Stimulated activated naive B cell treated with anti-CD40 and anti-IgM and Interleukin-4, amounts not matched to agents 10 μg/mL and 1 μg/mL and 100 μg/mL, for 72 hours (primary cell): ENCODE measurements at regions not wholly inside any gene's neighbourhood (a gene's known extent, or its start where the extent isn't known, plus 50 kb on each side); places are given as distances from the start of the nearest gene placed in this dataset.

ENCODE experiments used
- ATAC-seq, 2 donors: fragments of 150-1000 bp; cut with Tn5 transposase; replicated peaks; 2 replicates each; pipeline ENCODE4 v1.10.0; 2021; ENCODE audit warnings: moderate library complexity in 1 of 2
- DNase-seq: peaks from one replicate; pipeline ENCODE4 v3.0.0; 2021
- H3K27ac Mint-ChIP-seq: one replicate; pipeline ENCODE4 v1.8.0; 2022; ENCODE audit warnings: mild to moderate bottlenecking, mixed read lengths
- H3K27me3 Mint-ChIP-seq, 2 donors: one replicate each; pipeline ENCODE4 v1.8.0; 2022; ENCODE audit warnings: mixed read lengths in 2 of 2
- H3K36me3 Mint-ChIP-seq, 2 donors: one replicate each; pipeline ENCODE4 v1.8.0; 2022; ENCODE audit warnings: mixed read lengths in 2 of 2, mild to moderate bottlenecking in 1 of 2
- H3K4me1 Mint-ChIP-seq, 2 donors: one replicate each; pipeline ENCODE4 v1.8.0; 2022; ENCODE audit warnings: mixed read lengths in 2 of 2, mild to moderate bottlenecking in 1 of 2
- H3K4me3 Mint-ChIP-seq, 2 donors: one replicate each; pipeline ENCODE4 v1.8.0; 2022; ENCODE audit warnings: mild to moderate bottlenecking in 2 of 2, mixed read lengths in 2 of 2, moderate library complexity in 1 of 2
- H3K9me3 Mint-ChIP-seq, 2 donors: one replicate each; pipeline ENCODE4 v1.8.0; 2022; ENCODE audit warnings: mixed read lengths in 2 of 2, mild to moderate bottlenecking in 1 of 2

DNA sequence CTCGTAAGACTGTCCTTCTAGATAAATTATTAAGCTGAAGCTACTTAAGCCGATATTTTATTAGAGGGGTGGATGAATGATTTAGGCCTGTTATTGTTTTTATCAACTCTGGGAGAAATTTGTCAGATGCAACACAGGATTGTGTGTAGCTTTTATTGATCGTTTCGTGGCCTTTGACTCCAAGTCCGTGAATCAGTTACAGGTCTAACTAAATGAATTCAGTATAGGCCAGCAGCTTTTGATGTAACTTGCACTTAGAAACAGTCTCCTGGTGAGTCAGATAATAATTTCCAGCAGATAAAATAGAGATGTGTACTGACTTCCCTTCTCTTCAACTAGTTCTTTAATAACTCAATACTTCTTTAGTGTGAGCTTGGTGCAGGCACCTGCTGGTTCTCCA, 341.7 kb upstream of the SMIM30 start:
- no peaks in the 10 kb centered on the region for H3K27me3 Mint-ChIP-seq
- H3K36me3 Mint-ChIP-seq, result no peaks in the 10 kb centered on the region
- no peaks in the 10 kb centered on the region for H3K4me1 Mint-ChIP-seq
- H3K9me3 Mint-ChIP-seq, result peaks cover 2 to 4% of the 10 kb centered on the region in 2 donors
- no peak overlapping the region for H3K27ac Mint-ChIP-seq
- no peak for DNase-seq
- ATAC-seq, result no peak
- no peak overlapping the region for H3K4me3 Mint-ChIP-seq

GRCh38 chr7:113456533-113456932, 338.2 kb upstream of the SMIM30 start:
- ATAC-seq (no peak), DNase-seq (no peak)
- no peaks in the 10 kb centered on the region for H3K9me3 Mint-ChIP-seq
- no peaks in the 10 kb centered on the region for H3K4me1 Mint-ChIP-seq
- no peaks in the 10 kb centered on the region for H3K36me3 Mint-ChIP-seq
- H3K4me3 Mint-ChIP-seq, result no peak overlapping the region
- no peak overlapping the region for H3K27ac Mint-ChIP-seq
- no peaks in the 10 kb centered on the region for H3K27me3 Mint-ChIP-seq

GRCh38 chr7:113454597-113455169, 336.3 kb upstream of the SMIM30 start:
- Mint-ChIP-seq H3K36me3 (no peaks in the 10 kb centered on the region), H3K9me3 (no peaks in the 10 kb centered on the region), H3K4me1 (no peaks in the 10 kb centered on the region)

GRCh38 chr7:113452245-113452644, 333.9 kb upstream of the SMIM30 start:
- H3K4me1 Mint-ChIP-seq, result no peaks in the 10 kb centered on the region
- no peaks in the 10 kb centered on the region for H3K27me3 Mint-ChIP-seq
- no peaks in the 10 kb centered on the region for H3K9me3 Mint-ChIP-seq
- H3K27ac Mint-ChIP-seq, result no peak overlapping the region
- ATAC-seq (no peak), DNase-seq (no peak)
- no peaks in the 10 kb centered on the region for H3K36me3 Mint-ChIP-seq
- H3K4me3 Mint-ChIP-seq, result no peak overlapping the region

More at GRCh38 chr7:113454597-113455169, 336.3 kb upstream of the SMIM30 start:
- H3K4me3 Mint-ChIP-seq, result no peak overlapping the region
- no peaks in the 10 kb centered on the region for H3K27me3 Mint-ChIP-seq
- no peak for DNase-seq
- no peak for ATAC-seq
- no peak overlapping the region for H3K27ac Mint-ChIP-seq

- Mint-ChIP-seq H3K4me3 (no peak overlapping the region), H3K27me3 (no peaks in the 10 kb centered on the region), H3K4me1 (no peaks in the 10 kb centered on the region), H3K36me3 (no peaks in the 10 kb centered on the region), H3K9me3 (no peaks in the 10 kb centered on the region), H3K27ac (no peak overlapping the region)
- DNase-seq (no peak), ATAC-seq (no peak)
Observed at GRCh38 chr7:113446791-113447190, 328.4 kb upstream of the SMIM30 start.

- H3K36me3 Mint-ChIP-seq, result no peaks in the 10 kb centered on the region
- no peak overlapping the region for H3K4me3 Mint-ChIP-seq
- no peak overlapping the region for H3K27ac Mint-ChIP-seq
- no peaks in the 10 kb centered on the region for H3K27me3 Mint-ChIP-seq
- ATAC-seq, result no peak
- no peaks in the 10 kb centered on the region for H3K4me1 Mint-ChIP-seq
- DNase-seq, result no peak
- no peaks in the 10 kb centered on the region for H3K9me3 Mint-ChIP-seq
Observed at GRCh38 chr7:113446391-113446790, 328.0 kb upstream of the SMIM30 start.

- H3K9me3 Mint-ChIP-seq, result no peaks in the 10 kb centered on the region
- H3K27me3 Mint-ChIP-seq, result no peaks in the 10 kb centered on the region
- H3K27ac Mint-ChIP-seq, result no peak overlapping the region
- H3K4me1 Mint-ChIP-seq, result no peaks in the 10 kb centered on the region
- ATAC-seq (no peak), DNase-seq (no peak)
- H3K4me3 Mint-ChIP-seq, result no peak overlapping the region
- no peaks in the 10 kb centered on the region for H3K36me3 Mint-ChIP-seq
Observed at GRCh38 chr7:113444261-113444660, 325.9 kb upstream of the SMIM30 start.

- peaks cover 2 to 8% of the 10 kb centered on the region in 2 donors for H3K9me3 Mint-ChIP-seq
- H3K27ac Mint-ChIP-seq, result no peak overlapping the region
- no peaks in the 10 kb centered on the region for H3K4me1 Mint-ChIP-seq
- DNase-seq (no peak), ATAC-seq (no peak)
- H3K4me3 Mint-ChIP-seq, result no peak overlapping the region
- H3K27me3 Mint-ChIP-seq, result no peaks in the 10 kb centered on the region
- H3K36me3 Mint-ChIP-seq, result no peaks in the 10 kb centered on the region
Observed at GRCh38 chr7:113440173-113440572, 321.8 kb upstream of the SMIM30 start.

- Mint-ChIP-seq H3K4me1 (no peaks in the 10 kb centered on the region), H3K9me3 (no peaks in the 10 kb centered on the region), H3K4me3 (no peak overlapping the region), H3K36me3 (no peaks in the 10 kb centered on the region), H3K27me3 (no peaks in the 10 kb centered on the region), H3K27ac (no peak overlapping the region)
- DNase-seq, result no peak
- no peak for ATAC-seq
Observed at GRCh38 chr7:113431406-113431805, 313.1 kb upstream of the SMIM30 start.

DNA sequence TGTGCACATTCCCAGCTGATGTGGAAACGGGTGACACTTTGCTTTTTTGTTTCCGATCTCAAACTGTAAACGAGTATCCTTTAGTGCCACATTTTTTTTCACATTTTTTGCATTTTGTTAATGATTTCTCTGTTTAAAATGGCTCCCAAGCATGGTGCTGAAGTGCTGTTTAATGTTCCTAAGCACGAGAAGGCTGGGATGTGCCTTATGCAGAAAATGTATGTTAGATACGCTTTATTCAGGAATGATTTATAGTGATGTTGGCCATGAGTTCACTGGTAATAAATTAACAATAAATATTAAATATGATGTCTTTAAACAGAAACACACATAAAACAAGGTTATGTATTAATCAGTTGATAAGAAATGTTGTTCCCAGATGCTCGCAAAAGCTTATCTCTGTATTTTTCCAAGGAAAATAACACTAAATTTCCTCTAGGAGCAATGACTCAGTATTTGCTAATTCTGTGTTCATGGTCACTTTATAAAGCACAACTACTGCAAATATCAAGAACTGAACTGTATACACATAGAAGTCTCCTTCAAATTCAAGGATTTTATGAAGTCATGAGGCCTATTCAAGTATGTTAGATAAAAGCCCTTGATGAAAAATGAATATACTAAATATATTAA, 305.9 kb upstream of the SMIM30 start:
- no peak for ATAC-seq
- H3K4me1 Mint-ChIP-seq, result peaks cover 2 to 5% of the 10 kb centered on the region in 2 donors
- no peak for DNase-seq
- no peaks in the 10 kb centered on the region for H3K36me3 Mint-ChIP-seq
- no peaks in the 10 kb centered on the region for H3K9me3 Mint-ChIP-seq
- no peak overlapping the region for H3K4me3 Mint-ChIP-seq
- H3K27ac Mint-ChIP-seq, result no peak overlapping the region
- peaks cover 3 to 5% of the 10 kb centered on the region in 2 donors for H3K27me3 Mint-ChIP-seq

GRCh38 chr7:113421696-113422330, 303.5 kb upstream of the SMIM30 start:
- H3K4me1 Mint-ChIP-seq, result peaks cover 2 to 5% of the 10 kb centered on the region in 2 donors
- ATAC-seq (peak; percentile 96 to 99), DNase-seq (peak; percentile 69)
- H3K27ac Mint-ChIP-seq, result no peak overlapping the region
- no peaks in the 10 kb centered on the region for H3K36me3 Mint-ChIP-seq
- H3K9me3 Mint-ChIP-seq, result no peaks in the 10 kb centered on the region
- H3K4me3 Mint-ChIP-seq, result no peak overlapping the region
- peaks cover 3 to 5% of the 10 kb centered on the region in 2 donors for H3K27me3 Mint-ChIP-seq

DNA sequence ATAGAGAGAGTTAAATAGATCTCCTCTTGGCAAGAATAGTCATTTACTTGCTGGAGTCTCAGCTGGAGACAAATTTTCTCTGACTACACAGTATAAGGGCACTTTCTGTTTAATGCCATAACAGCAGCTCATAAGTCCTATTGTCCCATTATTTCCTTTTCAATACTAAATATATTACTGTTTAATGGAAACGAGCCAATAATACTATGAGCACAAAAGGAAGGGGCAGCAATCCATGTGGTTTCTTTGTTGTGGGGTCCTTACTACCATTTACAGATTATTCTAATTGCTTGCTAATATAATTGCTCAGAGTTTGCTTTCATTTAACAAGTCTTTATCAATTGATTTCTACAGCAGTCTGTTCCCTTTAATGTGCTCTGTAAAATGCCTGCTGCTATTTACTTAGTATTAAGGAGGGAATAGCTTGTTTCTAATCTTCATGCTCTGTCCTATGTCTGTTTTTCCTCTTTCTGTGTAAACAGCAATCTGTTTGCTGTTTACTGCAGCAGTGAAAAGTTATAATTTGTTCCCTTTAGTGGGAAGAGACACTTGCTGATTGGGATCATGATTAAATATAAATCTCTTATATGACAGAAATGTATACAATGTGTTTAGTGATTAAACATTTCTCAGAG, 296.2 kb upstream of the SMIM30 start:
- peaks cover 0 to 12% of the 10 kb centered on the region in 2 donors for H3K27me3 Mint-ChIP-seq
- no peak for ATAC-seq
- no peak for DNase-seq
- no peaks in the 10 kb centered on the region for H3K4me1 Mint-ChIP-seq
- no peaks in the 10 kb centered on the region for H3K36me3 Mint-ChIP-seq
- no peak overlapping the region for H3K27ac Mint-ChIP-seq
- no peaks in the 10 kb centered on the region for H3K9me3 Mint-ChIP-seq
- no peak overlapping the region for H3K4me3 Mint-ChIP-seq

- no peak overlapping the region for H3K4me3 Mint-ChIP-seq
- no peaks in the 10 kb centered on the region for H3K4me1 Mint-ChIP-seq
- no peaks in the 10 kb centered on the region for H3K9me3 Mint-ChIP-seq
- H3K36me3 Mint-ChIP-seq, result no peaks in the 10 kb centered on the region
- DNase-seq (no peak), ATAC-seq (no peak)
- peaks cover 0 to 12% of the 10 kb centered on the region in 2 donors for H3K27me3 Mint-ChIP-seq
- no peak overlapping the region for H3K27ac Mint-ChIP-seq
Observed at GRCh38 chr7:113412410-113412809, 294.1 kb upstream of the SMIM30 start.

GRCh38 chr7:113410796-113411195, 292.4 kb upstream of the SMIM30 start:
- Mint-ChIP-seq H3K36me3 (no peaks in the 10 kb centered on the region), H3K27me3 (peaks cover 0 to 11% of the 10 kb centered on the region in 2 donors), H3K4me3 (no peak overlapping the region), H3K9me3 (no peaks in the 10 kb centered on the region), H3K27ac (no peak overlapping the region), H3K4me1 (no peaks in the 10 kb centered on the region)
- ATAC-seq (no peak), DNase-seq (no peak)

- no peaks in the 10 kb centered on the region for H3K9me3 Mint-ChIP-seq
- H3K4me3 Mint-ChIP-seq, result no peak overlapping the region
Observed at GRCh38 chr7:113408999-113409398, 290.6 kb upstream of the SMIM30 start.

More at GRCh38 chr7:113408999-113409398, 290.6 kb upstream of the SMIM30 start:
- Mint-ChIP-seq H3K27ac (no peak overlapping the region), H3K36me3 (no peaks in the 10 kb centered on the region), H3K4me1 (no peaks in the 10 kb centered on the region), H3K27me3 (peaks cover 0 to 11% of the 10 kb centered on the region in 2 donors)
- ATAC-seq, result peak in 1 of 2 donors; percentile 40
- no peak for DNase-seq
